ENCODE measurements at regions not wholly inside any gene's neighbourhood (a gene's known extent, or its start where the extent isn't known, plus 50 kb on each side); places are given as distances from the start of the nearest gene placed in this dataset.

DNA sequence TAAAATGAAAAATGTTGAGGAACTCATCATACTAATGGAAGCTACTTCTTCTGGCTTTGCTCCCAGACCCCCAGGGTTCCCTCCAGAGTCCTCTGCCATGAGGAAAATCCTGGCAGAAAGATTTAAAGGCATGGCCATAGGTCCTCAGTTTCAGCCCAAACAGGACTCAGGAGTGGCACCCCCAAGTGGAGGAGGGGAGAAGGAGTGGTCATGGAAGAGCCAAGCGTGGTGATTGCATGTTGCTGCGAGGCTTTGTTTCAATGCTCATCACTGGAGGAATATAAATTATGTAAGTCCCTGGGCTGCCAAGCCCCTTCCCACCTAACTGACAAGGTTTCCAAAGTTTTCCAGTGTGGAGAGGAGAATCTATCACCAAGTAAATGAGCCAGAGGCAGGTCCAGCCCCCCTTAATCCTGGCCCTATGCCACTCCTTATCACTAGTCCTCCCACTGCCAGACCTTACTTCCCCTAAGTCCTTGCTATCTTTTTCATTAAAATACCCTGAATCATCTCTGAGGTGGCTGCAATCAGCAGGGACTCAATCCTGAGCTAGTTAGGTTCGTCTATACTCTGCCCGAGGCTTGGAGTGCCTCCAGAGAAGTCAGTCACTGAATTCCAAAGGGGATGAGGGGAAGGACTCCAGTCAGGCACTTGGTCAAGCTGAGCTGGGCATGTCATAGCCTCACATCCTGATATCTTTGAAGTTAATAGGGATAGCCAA, 70.7 kb upstream of the TAF1L start:
- H3K4me3 ChIP-seq (replicated peaks; ENCODE audit: low read depth, low read length): no peak overlapping the region
- no peaks in the 10 kb centered on the region for H3K36me3 ChIP-seq (ENCODE audit: control insufficient read depth, insufficient read depth, low read length)
- DNase-seq (ENCODE audit: extremely low read depth, insufficient read length): no peak
- no peaks in the 10 kb centered on the region for H3K27me3 ChIP-seq (replicated peaks; ENCODE audit: control insufficient read depth, insufficient read depth, low read length)
- TF ChIP-seq, protein P1, sequence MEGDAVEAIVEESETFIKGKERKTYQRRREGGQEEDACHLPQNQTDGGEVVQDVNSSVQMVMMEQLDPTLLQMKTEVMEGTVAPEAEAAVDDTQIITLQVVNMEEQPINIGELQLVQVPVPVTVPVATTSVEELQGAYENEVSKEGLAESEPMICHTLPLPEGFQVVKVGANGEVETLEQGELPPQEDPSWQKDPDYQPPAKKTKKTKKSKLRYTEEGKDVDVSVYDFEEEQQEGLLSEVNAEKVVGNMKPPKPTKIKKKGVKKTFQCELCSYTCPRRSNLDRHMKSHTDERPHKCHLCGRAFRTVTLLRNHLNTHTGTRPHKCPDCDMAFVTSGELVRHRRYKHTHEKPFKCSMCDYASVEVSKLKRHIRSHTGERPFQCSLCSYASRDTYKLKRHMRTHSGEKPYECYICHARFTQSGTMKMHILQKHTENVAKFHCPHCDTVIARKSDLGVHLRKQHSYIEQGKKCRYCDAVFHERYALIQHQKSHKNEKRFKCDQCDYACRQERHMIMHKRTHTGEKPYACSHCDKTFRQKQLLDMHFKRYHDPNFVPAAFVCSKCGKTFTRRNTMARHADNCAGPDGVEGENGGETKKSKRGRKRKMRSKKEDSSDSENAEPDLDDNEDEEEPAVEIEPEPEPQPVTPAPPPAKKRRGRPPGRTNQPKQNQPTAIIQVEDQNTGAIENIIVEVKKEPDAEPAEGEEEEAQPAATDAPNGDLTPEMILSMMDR (IDR thresholded peaks at IDR 0.05; ENCODE audit: insufficient read depth, low read length, poor library complexity, severe bottlenecking): no peak

GRCh38 chr9:32706725-32707100, 71.2 kb upstream of the TAF1L start:
- TF ChIP-seq, protein P1 (IDR thresholded peaks at IDR 0.05; ENCODE audit: insufficient read depth, low read length, poor library complexity, severe bottlenecking): no peak
- no peak overlapping the region for H3K4me3 ChIP-seq (replicated peaks; ENCODE audit: low read depth, low read length)

GRCh38 chr9:32707326-32707725, 71.9 kb upstream of the TAF1L start:
- TF ChIP-seq, protein P1 (IDR thresholded peaks at IDR 0.05; ENCODE audit: insufficient read depth, low read length, poor library complexity, severe bottlenecking): no peak
- Histone ChIP-seq H3K27me3 (replicated peaks; ENCODE audit: control insufficient read depth, insufficient read depth, low read length) (no peaks in the 10 kb centered on the region), H3K36me3 (ENCODE audit: control insufficient read depth, insufficient read depth, low read length) (no peaks in the 10 kb centered on the region), H3K4me3 (replicated peaks; ENCODE audit: low read depth, low read length) (no peak overlapping the region)
- DNase-seq (ENCODE audit: extremely low read depth, insufficient read length): no peak

More at GRCh38 chr9:32706725-32707100, 71.2 kb upstream of the TAF1L start:
- DNase-seq (ENCODE audit: extremely low read depth, insufficient read length): no peak
- Histone ChIP-seq H3K27me3 (replicated peaks; ENCODE audit: control insufficient read depth, insufficient read depth, low read length) (no peaks in the 10 kb centered on the region), H3K36me3 (ENCODE audit: control insufficient read depth, insufficient read depth, low read length) (no peaks in the 10 kb centered on the region)

- no peak for DNase-seq (ENCODE audit: extremely low read depth, insufficient read length)
- no peaks in the 10 kb centered on the region for H3K36me3 ChIP-seq (ENCODE audit: control insufficient read depth, insufficient read depth, low read length)
- no peak overlapping the region for H3K4me3 ChIP-seq (replicated peaks; ENCODE audit: low read depth, low read length)
- TF ChIP-seq, protein P1 (IDR thresholded peaks at IDR 0.05; ENCODE audit: insufficient read depth, low read length, poor library complexity, severe bottlenecking): no peak
- no peaks in the 10 kb centered on the region for H3K27me3 ChIP-seq (replicated peaks; ENCODE audit: control insufficient read depth, insufficient read depth, low read length)
These were observed 73.1 kb upstream of the TAF1L start for GRCh38 chr9:32708480-32709150.

DNA sequence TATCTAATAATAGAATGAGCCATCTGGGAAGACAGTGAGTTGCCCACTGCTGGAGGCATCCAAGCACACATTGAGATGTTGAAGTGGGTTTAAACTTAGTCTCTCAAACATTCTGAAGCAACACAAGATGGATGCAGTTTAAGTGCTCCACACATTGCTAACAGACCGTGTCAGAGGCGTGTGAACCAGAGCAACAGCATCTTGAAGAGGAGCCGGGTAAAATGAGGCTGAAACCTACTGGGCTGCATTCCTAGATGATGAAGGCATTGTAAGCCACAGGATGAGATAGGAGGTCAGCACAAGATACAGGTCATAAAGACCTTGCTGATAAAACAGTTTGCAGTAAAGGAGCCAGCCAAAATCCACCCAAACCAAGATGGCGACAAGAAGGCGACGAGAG, 73.5 kb upstream of the TMEM215 start:
- TF ChIP-seq, protein P1 (IDR thresholded peaks at IDR 0.05; ENCODE audit: insufficient read depth, low read length, poor library complexity, severe bottlenecking): no peak
- DNase-seq (ENCODE audit: extremely low read depth, insufficient read length): no peak
- no peaks in the 10 kb centered on the region for H3K36me3 ChIP-seq (ENCODE audit: control insufficient read depth, insufficient read depth, low read length)
- H3K27me3 ChIP-seq (replicated peaks; ENCODE audit: control insufficient read depth, insufficient read depth, low read length): no peaks in the 10 kb centered on the region
- H3K4me3 ChIP-seq (replicated peaks; ENCODE audit: low read depth, low read length): no peak overlapping the region

All from GM06990 (cell line).